ENCODE measurements at regions not wholly inside any gene's neighbourhood (a gene's known extent, or its start where the extent isn't known, plus 50 kb on each side); places are given as distances from the start of the nearest gene placed in this dataset.
"Not testable (repeated sequence)": the region's sequence is repeated elsewhere in the genome, so short reads cannot be mapped to it uniquely, and the experiment has no call there.

GRCh38 chr1:34363915-34364314 is 187.2 kb downstream of the C1orf94 start:
- CTCF ChIA-PET = no interaction called here
- Mint-ChIP-seq H3K36me3 (no peaks in the 10 kb centered on the region), H3K9me3 (peaks cover 2% of the 10 kb centered on the region), H3K27me3 (peaks cover 23% of the 10 kb centered on the region), H3K27ac (no peak overlapping the region), H3K4me3 (no peak overlapping the region), H3K4me1 (ENCODE audit: low read depth) (no peaks in the 10 kb centered on the region)
- POLR2A ChIA-PET = no interaction called here
- intact Hi-C loops (cut with micrococcal nuclease) = no loop called here
- DNase-seq = no peak

- Mint-ChIP-seq H3K9me3 (peaks cover 2% of the 10 kb centered on the region), H3K4me3 (no peak overlapping the region)
- POLR2A ChIA-PET = no interaction called here
Observed at GRCh38 chr1:34364376-34364775, 187.7 kb downstream of the C1orf94 start.

GRCh38 chr1:34365295-34365694 is 188.6 kb downstream of the C1orf94 start:
- H3K4me1 Mint-ChIP-seq (ENCODE audit: low read depth) = no peaks in the 10 kb centered on the region
- no peak overlapping the region for H3K4me3 Mint-ChIP-seq
- peaks cover 17% of the 10 kb centered on the region for H3K27me3 Mint-ChIP-seq
- intact Hi-C loops (cut with micrococcal nuclease) = no loop called here
- peaks cover 2% of the 10 kb centered on the region for H3K9me3 Mint-ChIP-seq
- no peaks in the 10 kb centered on the region for H3K36me3 Mint-ChIP-seq
- CTCF ChIA-PET = no interaction called here
- POLR2A ChIA-PET = no interaction called here
- no peak overlapping the region for H3K27ac Mint-ChIP-seq
- DNase-seq = no peak

More at GRCh38 chr1:34364376-34364775, 187.7 kb downstream of the C1orf94 start:
- intact Hi-C loops (cut with micrococcal nuclease) = no loop called here
- Mint-ChIP-seq H3K27ac (no peak overlapping the region), H3K4me1 (ENCODE audit: low read depth) (no peaks in the 10 kb centered on the region), H3K27me3 (peaks cover 22% of the 10 kb centered on the region), H3K36me3 (no peaks in the 10 kb centered on the region)
- no peak for DNase-seq
- CTCF ChIA-PET = no interaction called here

GRCh38 chr1:34366875-34367624 is 190.3 kb downstream of the C1orf94 start:
- no peak overlapping the region for H3K27ac Mint-ChIP-seq
- H3K4me1 Mint-ChIP-seq (ENCODE audit: low read depth) = no peaks in the 10 kb centered on the region
- peaks cover 14% of the 10 kb centered on the region for H3K27me3 Mint-ChIP-seq
- intact Hi-C loops (cut with micrococcal nuclease) = no loop called here
- no peak for DNase-seq
- peaks cover 2% of the 10 kb centered on the region for H3K9me3 Mint-ChIP-seq
- ChIA-PET POLR2A (no interaction called here), CTCF (no interaction called here)
- no peak overlapping the region for H3K4me3 Mint-ChIP-seq
- H3K36me3 Mint-ChIP-seq = no peaks in the 10 kb centered on the region

- Mint-ChIP-seq H3K27ac (no peak overlapping the region), H3K27me3 (peaks cover 14% of the 10 kb centered on the region), H3K4me3 (no peak overlapping the region), H3K9me3 (peaks cover 2% of the 10 kb centered on the region), H3K36me3 (no peaks in the 10 kb centered on the region), H3K4me1 (ENCODE audit: low read depth) (no peaks in the 10 kb centered on the region)
- CTCF ChIA-PET = no interaction called here
- intact Hi-C loops (cut with micrococcal nuclease) = no loop called here
- no peak for DNase-seq
- POLR2A ChIA-PET = no interaction called here
Observed at GRCh38 chr1:34367954-34368353, 191.2 kb downstream of the C1orf94 start.

GRCh38 chr1:34369701-34370455 is 193.2 kb downstream of the C1orf94 start:
- no peak for DNase-seq
- Mint-ChIP-seq H3K27me3 (peaks cover 12% of the 10 kb centered on the region), H3K4me3 (no peak overlapping the region), H3K9me3 (peaks cover 2% of the 10 kb centered on the region), H3K27ac (no peak overlapping the region), H3K4me1 (ENCODE audit: low read depth) (no peaks in the 10 kb centered on the region), H3K36me3 (no peaks in the 10 kb centered on the region)
- intact Hi-C loops (cut with micrococcal nuclease) = no loop called here
- ChIA-PET POLR2A (no interaction called here), CTCF (no interaction called here)

- no peaks in the 10 kb centered on the region for H3K4me1 Mint-ChIP-seq (ENCODE audit: low read depth)
- ChIA-PET CTCF (no interaction called here), POLR2A (no interaction called here)
- no peak overlapping the region for H3K27ac Mint-ChIP-seq
- no peaks in the 10 kb centered on the region for H3K36me3 Mint-ChIP-seq
- H3K27me3 Mint-ChIP-seq = peaks cover 8% of the 10 kb centered on the region
- intact Hi-C loops (cut with micrococcal nuclease) = no loop called here
- no peak for DNase-seq
- no peak overlapping the region for H3K4me3 Mint-ChIP-seq
- no peaks in the 10 kb centered on the region for H3K9me3 Mint-ChIP-seq
Observed at GRCh38 chr1:34370748-34371147, 194.0 kb downstream of the C1orf94 start.

GRCh38 chr1:34371179-34371578 is 194.5 kb downstream of the C1orf94 start:
- not testable (repeated sequence) for H3K36me3 Mint-ChIP-seq

GRCh38 chr1:34371829-34372532 is 195.3 kb downstream of the C1orf94 start:
- CTCF ChIA-PET = no interaction called here
- H3K4me3 Mint-ChIP-seq = no peak overlapping the region
- no peaks in the 10 kb centered on the region for H3K36me3 Mint-ChIP-seq
- no peak overlapping the region for H3K27ac Mint-ChIP-seq
- DNase-seq = no peak
- no peaks in the 10 kb centered on the region for H3K9me3 Mint-ChIP-seq
- intact Hi-C loops (cut with micrococcal nuclease) = no loop called here
- no peaks in the 10 kb centered on the region for H3K4me1 Mint-ChIP-seq (ENCODE audit: low read depth)
- H3K27me3 Mint-ChIP-seq = peaks cover 15% of the 10 kb centered on the region
- POLR2A ChIA-PET = no interaction called here

More at GRCh38 chr1:34371179-34371578, 194.5 kb downstream of the C1orf94 start:
- H3K4me3 Mint-ChIP-seq; H3K27ac Mint-ChIP-seq; POLR2A ChIA-PET; CTCF ChIA-PET; DNase-seq; H3K4me1 Mint-ChIP-seq (ENCODE audit: low read depth); intact Hi-C loops (cut with micrococcal nuclease); H3K9me3 Mint-ChIP-seq: not testable (repeated sequence)
- H3K27me3 Mint-ChIP-seq = peaks cover 11% of the 10 kb centered on the region

GRCh38 chr1:34372891-34373290 is 196.2 kb downstream of the C1orf94 start:
- no peaks in the 10 kb centered on the region for H3K9me3 Mint-ChIP-seq
- H3K27me3 Mint-ChIP-seq = peaks cover 21% of the 10 kb centered on the region
- intact Hi-C loops (cut with micrococcal nuclease) = no loop called here
- H3K4me1 Mint-ChIP-seq (ENCODE audit: low read depth) = no peaks in the 10 kb centered on the region
- ChIA-PET POLR2A (no interaction called here), CTCF (no interaction called here)
- H3K27ac Mint-ChIP-seq = no peak overlapping the region
- no peak for DNase-seq
- no peaks in the 10 kb centered on the region for H3K36me3 Mint-ChIP-seq
- H3K4me3 Mint-ChIP-seq = no peak overlapping the region

- H3K4me3 Mint-ChIP-seq = no peak overlapping the region
- no peak overlapping the region for H3K27ac Mint-ChIP-seq
- intact Hi-C loops (cut with micrococcal nuclease) = no loop called here
- DNase-seq = no peak
- CTCF ChIA-PET = no interaction called here
- H3K36me3 Mint-ChIP-seq = no peaks in the 10 kb centered on the region
- peaks cover 26% of the 10 kb centered on the region for H3K27me3 Mint-ChIP-seq
- no peaks in the 10 kb centered on the region for H3K4me1 Mint-ChIP-seq (ENCODE audit: low read depth)
- no peaks in the 10 kb centered on the region for H3K9me3 Mint-ChIP-seq
- POLR2A ChIA-PET = no interaction called here
Observed at GRCh38 chr1:34373912-34374311, 197.2 kb downstream of the C1orf94 start.

- peaks cover 39% of the 10 kb centered on the region for H3K27me3 Mint-ChIP-seq
- H3K4me1 Mint-ChIP-seq (ENCODE audit: low read depth) = no peaks in the 10 kb centered on the region
- no peak for DNase-seq
- CTCF ChIA-PET = no interaction called here
- intact Hi-C loops (cut with micrococcal nuclease) = no loop called here
- no peaks in the 10 kb centered on the region for H3K9me3 Mint-ChIP-seq
- POLR2A ChIA-PET = no interaction called here
- H3K36me3 Mint-ChIP-seq = no peaks in the 10 kb centered on the region
- no peak overlapping the region for H3K27ac Mint-ChIP-seq
- H3K4me3 Mint-ChIP-seq = no peak overlapping the region
Observed at GRCh38 chr1:34376531-34376930, 199.8 kb downstream of the C1orf94 start.
